Stimulated activated CD4-positive, alpha-beta T cell treated with anti-CD3 and anti-CD28 coated beads, TNF-alpha, amount 100 ng/mL, for 1 hour (primary cell): ENCODE measurements at regions not wholly inside any gene's neighbourhood (a gene's known extent, or its start where the extent isn't known, plus 50 kb on each side); places are given as distances from the start of the nearest gene placed in this dataset.
"Not testable (repeated sequence)": the region's sequence is repeated elsewhere in the genome, so short reads cannot be mapped to it uniquely, and the experiment has no call there.

Experiments used
- DNase-seq, 3 donors: peaks; one replicate each; pipeline ENCODE4 v3.0.0-alpha.2; 2020; ENCODE audit warnings: low read depth in 3 of 3, low spot score in 1 of 3

DNA sequence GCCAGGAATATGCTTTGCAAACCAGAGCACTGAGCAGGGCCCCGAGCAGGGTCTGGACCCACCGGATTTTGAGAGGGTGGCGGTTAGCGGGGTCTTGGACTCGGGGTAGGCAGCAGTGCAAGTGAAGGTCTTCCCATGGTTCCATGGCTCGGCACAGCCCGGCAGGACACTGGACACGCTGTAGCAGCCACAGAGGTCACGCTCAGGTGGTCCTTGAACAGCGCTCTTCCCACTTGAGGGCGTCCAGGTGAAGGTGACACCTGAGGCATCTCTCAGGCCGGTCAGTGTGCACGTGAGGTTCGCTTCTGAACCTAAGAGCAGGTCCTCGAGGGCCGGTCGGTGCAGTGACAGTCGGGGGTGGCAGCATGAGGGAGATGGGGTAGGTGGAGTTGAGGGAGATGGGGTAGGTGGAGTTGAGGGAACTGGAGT is 181.4 kb downstream of the TMEM121 start:
- DNase-seq, result not testable (repeated sequence)

DNA sequence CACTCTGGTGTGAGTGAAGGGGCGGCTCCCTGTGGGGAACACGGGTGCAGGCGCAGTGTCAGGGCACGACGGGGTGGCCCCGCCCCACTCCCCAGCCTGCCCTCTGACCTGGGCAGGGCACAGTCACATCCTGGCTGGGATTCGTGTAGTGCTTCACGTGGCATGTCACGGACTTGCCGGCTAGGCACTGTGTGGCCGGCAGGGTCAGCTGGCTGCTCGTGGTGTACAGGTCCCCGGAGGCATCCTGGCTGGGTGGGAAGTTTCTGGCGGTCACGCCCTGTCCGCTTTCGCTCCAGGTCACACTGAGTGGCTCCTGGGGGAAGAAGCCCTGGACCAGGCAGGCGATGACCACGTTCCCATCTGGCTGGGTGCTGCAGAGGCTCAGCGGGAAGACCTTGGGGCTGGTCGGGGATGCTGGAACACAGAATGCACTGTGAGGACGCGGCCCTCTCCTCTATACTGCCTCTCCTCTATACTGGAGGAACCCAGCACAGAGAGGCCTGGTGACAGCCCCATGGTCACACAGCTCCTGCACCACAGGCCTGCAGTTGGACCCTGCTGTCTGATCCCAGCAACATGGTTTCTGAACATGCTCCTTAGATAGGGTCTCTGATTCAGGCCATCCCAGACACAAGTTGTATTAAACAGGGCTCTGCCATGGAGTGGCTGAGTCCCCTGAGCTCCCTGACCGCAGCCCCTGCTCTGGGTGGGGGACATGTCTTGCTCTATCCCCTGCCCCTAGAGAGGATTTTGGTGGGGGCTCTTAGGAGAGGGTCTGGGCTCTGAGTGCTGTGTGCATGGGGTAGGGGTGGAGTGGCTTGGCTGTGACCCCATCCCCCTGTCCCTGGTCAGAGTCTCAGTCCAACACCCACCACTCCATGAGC is 182.1 kb downstream of the TMEM121 start:
- DNase-seq, result not testable (repeated sequence)

DNA sequence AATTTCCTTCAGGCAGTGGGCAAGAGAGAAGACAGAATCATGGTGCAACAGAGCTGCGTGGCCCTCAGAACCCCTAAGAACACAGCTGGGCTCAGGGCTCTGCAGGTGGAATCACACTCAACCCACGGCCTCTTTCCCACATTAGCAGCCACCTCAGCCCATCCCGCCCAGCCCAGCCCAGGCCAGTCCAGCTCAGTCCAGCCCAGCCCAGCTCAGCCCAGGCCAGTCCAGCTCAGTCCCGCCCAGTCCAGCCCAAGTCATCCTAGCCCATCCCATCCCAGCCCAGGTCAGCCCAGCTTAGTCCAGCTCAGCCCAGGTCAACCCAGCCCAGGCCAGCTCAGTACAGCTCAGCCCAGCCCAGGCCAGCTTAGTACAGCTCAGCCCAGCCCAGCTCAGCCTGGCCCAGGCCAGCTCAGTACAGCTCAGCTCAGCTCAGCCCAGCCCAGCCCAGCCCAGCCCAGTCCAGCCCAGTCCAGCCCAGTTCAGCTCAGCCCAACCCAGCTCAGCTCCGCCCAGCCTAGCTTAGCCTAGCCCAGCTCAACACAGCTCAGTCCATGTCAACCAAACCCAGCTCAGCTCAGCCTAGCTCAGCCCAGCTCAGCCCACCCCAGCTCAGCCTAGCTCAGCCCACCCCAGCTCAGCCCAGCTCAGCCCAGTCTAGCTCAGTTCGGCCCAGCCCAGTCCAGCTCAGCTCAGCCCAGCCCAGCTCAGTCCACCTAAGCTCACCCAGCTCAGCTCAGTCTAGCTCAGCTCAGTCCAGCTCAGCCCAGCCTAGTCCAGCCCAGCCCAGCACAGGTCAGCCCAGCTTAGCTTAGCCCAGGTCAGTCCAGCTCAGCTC is 183.1 kb downstream of the TMEM121 start:
- DNase-seq, result no peak

DNA sequence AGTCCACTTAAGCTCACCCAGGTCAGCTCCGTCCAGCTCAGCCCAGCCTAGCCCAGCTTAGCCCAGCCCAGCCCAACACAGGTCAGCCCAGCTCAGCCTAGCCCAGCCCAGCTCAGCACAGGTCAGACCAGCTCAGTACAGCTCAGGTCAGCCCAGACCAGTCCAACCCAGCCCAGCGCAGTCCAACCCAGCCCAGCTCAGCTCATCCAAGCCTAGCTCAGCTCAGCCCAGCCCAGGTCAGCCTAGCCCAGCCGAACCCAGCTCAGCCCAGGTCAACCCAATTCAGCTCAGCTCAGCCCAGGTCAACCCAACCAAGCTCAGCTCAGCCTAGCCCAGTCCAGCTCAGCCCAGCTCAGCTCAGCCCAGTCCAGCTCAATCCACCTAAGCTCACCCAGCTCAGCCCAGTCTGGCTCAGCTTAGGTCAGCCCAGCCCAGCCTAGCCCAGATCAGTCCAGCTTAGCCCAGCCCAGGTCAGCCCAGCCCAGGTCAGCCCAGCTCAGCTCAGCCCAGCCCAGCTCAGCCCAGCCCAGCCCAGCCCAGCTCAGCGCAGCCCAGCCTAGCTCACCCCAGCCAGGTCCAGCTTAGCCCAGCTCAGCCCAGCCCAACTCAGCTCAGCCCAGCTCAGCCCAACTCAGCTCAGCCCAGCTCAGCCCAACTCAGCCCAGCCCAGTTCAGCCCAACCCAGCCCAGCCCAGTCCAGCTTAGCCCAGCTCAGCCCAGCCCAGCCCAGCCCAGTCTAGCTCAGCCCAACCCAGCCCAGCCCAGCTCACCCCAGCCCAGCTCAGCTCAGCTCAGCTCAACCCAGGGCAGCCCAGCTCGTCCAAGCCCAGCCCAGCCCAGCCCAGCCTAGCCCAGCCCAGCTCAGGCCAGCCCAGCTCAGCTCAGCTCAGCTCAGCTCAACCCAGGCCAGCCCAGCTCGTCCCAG is 184.0 kb downstream of the TMEM121 start:
- no peak for DNase-seq

DNA sequence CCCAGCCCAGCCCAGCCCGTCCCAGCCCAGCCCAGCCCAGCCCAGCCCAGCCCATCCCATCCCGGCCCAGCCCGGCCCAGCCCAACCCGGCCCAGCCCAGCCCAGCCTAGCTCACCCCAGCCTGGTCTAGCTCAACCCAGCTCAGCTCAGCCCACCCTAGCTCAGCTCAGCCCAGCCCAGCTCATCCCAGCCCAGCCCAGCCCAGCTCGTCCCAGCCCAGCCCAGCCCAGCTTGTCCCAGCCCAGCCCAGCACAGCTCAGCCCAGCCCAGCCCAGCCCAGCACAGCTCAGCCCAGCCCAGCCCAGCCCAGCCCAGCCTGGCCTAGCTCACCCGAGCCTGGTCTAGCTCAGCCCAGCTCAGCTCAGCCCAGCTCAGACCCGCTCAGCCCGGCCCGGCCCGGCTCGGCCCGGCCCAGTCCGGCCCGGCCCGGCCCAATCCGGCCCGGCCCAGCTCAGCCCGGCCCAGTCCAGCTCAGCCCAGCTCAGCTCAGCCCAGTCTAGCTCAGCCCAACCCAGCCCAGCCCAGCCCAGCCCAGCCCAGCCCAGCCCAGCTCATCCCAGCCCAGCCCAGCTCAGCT is 184.7 kb downstream of the TMEM121 start:
- DNase-seq, result no peak

DNA sequence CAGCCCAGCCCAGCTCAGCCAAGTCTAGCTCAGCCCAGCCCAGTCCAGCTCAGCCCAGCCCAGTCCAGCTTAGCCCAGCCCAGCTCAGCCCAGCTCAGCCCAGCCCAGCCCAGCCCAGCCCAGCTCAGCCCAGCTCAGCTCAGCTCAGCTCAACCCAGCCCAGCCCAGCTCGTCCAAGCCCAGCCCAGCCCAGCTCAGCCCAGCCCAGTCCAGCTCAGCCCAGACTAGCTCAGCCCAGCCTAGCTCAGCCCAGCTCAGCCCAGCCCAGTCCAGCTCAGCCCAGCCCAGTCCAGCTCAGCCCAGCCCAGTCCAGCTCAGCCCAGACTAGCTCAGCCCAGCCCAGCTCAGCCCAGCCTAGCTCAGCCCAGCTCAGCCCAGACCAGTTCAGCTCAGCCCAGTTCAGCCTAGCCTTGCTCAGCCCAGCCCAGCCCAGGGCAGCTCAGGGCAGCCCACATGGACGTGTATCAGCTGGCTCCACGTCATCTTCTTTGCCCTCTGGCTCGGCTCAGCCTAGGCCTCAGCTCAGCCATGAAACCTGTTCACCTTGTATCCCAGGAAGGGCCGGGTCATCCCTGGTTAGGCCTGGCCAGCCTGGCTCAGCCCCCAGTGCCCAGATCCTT is 185.6 kb downstream of the TMEM121 start:
- DNase-seq, result no peak

DNA sequence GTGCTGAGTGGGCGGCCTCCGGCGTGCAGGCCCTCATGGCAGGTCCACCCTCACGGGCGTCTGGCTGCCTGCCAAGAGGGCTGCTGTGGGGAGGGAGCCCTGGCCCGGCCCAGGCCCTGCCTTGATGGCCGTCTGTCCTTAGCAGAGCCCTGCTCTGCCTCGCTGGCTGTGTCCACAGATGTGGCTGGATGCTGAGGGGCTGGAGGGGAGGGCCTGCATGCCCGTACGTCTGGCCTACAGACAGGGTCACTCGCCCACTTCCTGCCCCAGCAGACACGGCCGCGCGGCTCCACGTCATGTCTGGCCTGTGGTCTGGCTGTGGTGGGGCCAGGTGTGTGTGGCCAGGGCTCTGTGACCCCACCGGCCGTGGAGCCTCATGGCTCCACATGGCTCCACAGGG is 186.3 kb downstream of the TMEM121 start:
- DNase-seq, result not testable (repeated sequence)

DNA sequence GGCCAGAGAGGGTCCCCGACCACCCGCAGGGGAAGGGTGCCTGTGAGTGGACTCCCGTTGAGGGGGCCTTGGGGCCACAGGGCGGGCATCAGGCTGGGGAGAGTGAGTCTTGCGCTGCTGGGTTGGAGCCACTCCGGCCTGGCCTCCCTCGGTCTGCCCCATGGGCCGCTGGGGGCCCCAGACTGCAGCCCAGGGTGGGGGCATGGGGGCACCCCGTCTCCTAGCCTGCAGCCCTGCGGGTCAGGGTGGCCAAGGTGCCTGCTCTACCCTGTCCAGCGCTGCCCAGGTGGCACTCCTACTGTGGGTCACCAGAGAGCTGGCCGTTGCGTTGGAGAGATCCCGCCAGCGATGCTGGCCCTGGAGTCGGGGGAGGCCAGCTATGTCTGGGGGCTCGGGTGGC is 186.8 kb downstream of the TMEM121 start:
- not testable (repeated sequence) for DNase-seq

DNA sequence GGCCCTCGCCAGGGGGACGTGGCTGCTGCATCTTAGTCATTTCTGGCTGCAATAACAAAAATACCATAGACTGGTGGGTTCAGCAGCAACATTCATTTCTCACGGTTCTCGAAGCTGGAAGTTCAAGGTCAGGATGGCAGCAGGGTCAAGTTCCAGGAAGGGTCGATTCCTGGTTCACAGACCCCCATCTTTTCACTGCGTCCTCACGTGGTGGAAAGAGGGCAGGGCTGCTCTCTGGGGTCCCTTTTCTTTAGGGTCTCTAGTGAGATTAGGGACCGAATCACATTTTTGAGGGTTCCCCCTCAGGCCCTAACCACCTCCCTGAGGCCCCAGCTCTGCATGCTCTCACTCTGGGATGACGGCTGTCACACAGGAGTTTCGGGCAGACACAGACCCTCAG is 187.5 kb downstream of the TMEM121 start:
- DNase-seq, result not testable (repeated sequence)

DNA sequence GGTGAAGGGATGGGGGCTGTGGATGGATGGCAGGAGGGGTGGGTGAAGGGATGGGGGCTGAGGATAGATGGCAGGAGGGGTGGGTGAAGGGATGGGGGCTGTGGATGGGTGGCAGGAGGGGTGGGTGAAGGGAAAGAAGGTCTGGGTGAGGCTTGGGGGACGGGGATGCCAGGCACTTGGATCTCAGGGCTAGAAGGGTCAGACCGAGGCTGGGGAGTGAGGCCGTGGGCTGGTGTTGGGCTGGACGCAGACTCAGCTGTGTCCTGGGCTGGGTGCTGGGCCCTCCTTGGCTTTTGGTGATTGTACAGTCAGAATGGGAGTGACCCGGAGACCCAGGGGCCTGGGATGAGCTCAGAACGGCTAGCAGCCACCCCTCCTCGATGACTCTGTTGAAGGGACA is 192.4 kb downstream of the TMEM121 start:
- not testable (repeated sequence) for DNase-seq

DNA sequence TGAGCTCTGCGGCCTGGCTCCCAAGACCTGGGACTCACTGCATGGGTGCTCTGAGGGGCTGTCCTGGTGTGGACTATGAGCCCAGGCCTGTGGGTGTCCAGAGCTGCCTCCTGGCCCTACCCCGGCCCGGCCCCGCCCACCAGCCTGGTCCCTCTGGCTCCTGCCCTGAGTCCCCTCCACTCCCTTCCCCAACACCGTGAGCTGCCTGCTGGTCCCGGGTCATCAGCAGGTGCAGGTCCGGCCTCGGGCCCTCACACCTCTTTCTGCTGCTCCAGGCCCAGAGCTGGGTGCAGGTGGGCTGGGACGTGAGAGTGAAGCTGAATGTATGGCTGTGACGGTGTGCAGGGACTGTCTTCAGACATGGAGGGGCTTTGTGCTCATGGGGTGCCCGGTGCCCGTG is 193.7 kb downstream of the TMEM121 start:
- not testable (repeated sequence) for DNase-seq

DNA sequence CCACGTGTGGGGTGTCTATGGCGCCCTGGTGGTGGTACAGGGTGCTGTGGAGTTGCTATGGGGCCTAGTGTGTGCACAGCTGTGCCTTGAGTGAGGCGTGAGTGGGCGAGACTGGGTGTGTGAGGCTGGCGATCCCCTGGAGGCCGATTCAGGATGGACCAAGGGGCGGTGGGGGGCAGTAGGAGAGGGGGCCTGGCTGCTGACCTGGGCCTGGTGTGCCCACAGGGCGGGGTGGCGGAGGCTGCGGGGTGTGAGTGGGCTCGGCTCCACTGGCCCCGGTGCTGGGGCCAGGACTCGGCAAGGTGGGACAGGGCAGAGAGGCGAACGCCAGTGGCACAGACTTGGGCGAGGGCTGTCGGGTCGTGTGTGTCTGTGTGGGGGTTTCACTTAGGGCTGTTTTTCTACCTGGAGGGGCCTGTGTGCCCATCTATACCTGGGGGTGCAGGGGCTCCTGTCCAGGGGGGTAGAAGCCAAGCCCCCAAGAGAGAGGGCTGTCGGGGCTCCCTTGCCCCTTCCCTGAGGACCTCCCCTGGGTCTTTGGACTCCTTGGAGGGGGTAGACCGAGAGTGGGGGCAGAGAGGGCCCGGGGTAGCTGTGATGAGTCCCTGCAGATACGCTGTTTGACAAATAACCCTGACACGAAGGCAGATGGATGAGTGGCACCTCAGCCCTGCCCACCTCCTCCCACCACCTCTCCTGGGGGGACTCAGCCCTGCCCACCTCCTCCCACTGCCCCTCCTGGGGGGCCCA is 194.6 kb downstream of the TMEM121 start:
- DNase-seq, result not testable (repeated sequence)

DNA sequence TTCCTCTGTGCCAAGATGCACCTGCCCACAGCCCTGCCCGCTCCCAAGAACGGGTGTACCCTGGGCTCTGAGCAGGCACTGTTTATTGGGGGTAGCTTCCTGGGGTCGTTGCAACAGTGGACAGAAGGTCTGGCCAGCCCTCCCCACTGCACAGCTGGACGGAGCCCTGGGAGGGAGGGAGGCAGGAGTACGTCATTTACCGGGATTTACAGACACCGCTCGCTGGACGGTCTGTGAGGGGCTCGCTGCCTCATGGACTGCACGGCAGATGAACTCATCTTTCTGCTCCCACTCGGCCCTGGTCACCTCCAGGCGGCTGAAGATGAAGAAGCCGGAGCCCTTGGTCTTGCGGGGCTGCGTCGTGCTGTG is 195.2 kb downstream of the TMEM121 start:
- not testable (repeated sequence) for DNase-seq

DNA sequence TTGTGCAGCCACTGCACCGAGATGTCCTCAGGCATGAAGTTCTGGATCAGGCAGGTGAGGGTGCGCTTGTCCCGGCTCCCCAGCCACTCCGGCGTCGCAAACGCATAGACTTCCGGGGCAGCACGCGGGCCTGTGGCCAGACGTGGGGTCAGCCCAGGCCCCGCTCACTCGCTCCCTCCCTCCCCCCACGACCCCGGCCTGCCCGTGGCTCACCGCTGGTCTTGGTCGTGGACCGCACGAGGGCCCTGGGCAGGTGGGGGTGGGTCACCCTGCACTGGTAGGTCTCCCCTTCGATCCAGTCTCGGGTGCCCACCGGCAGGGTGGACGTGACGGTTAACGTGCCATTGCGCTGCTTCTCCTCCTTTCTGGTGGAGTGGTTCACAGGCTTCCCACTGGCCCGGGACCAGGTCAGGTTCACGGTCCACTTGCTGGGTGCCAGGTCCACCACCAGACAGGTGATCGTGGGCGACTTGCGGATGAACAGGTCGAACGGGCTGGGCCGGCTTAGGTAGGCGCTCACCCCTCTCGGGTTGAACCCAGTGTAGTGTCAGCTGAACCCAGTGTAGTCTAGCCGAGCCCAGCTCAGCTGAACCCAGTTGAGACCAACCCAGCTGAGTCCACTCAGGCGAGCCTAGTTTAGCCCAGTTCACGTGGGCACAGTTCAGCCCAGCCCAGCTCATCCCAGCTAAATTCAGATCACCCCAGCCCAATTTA is 195.8 kb downstream of the TMEM121 start:
- not testable (repeated sequence) for DNase-seq

DNA sequence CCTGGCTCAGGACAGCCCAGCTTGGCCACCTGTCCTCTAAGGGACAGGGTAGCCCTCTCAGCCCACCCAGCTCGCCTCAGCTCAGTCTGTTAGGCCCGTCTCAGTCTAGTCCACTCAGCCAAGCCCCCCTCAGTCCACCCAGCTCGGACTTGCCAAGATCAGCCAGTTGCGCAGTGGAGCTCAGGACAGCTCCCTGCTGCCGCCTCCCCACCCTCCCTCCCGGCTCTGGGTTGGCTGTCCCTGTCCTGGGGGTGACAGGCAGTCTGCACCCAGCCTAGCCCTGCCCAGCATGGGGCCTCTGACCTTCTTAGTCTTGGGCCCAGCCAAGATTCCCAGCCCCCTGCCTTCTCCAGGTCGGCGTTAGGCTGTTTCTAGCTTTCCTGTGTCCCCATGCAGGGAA is 196.9 kb downstream of the TMEM121 start:
- not testable (repeated sequence) for DNase-seq

DNA sequence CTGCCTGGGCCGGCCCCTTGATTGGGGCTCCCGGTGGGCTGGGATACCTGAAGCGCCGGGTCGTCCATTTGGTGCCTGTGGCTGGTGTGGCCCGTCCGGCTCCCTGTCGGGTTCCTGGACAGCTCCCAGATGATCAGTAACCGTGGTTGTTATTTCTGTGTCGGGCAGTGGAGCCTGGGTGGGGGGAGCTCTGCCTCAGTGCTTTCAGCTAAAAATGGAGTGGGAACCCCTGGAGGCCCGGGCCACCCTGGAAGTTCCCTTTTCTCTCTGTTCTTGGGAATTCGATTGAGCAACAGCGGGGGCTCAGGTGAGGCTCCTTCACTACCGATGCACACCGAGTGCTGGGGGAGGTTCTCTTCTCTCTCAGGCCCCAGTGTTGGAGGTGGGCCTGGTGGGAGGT is 197.4 kb downstream of the TMEM121 start:
- DNase-seq, result not testable (repeated sequence)

DNA sequence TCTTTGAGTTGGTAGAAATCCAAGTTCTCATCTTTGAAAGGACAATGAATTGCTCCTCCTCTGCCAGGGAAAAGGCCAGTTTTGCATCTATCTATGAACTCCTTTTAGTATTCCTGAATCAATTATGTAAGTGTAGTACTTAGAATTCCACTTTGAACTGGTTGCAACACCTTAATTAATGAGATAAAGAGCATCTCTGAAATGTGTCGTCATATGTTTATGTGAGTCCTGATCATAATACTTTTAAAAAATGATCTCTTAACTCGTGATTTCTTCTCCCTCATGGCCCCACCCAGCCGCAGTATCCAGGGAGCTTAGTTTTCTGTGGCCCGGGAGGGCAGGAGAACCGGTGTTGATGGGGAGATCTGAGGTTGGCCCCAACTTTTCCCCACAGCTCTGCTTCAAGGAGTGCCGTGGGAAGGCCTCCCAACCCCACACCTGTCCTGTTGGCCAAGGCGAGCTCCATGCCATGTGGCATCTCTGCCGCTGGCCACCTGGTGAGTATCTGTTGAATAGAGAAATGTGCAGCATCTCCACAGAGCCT is 203.5 kb downstream of the TMEM121 start:
- not testable (repeated sequence) for DNase-seq

DNA sequence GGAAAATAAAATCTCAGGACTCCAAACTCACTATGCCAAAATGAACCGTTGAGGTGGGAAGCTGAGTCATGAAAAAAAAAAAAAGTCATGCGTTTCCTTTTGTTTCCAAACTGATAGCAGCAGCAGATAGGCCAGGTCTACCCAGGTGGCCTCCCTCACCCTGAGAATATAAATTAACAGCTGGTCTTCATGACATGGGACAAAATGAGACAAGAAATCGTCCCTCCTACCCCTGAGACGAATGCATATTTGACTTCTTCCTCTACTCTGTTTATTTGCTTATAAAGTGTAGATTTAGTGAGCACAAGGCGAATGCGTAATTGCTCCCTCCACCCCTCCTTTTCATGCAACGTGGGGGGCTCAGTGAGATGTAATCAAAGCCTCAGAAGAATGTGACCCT is 204.3 kb downstream of the TMEM121 start:
- not testable (repeated sequence) for DNase-seq
